22Rv1 (cell line): ENCODE measurements at regions not wholly inside any gene's neighbourhood (a gene's known extent, or its start where the extent isn't known, plus 50 kb on each side); places are given as distances from the start of the nearest gene placed in this dataset.

Source experiments
- H3K27ac ChIP-seq: fragments of 450-650 bp; 2 replicates; pipeline ENCODE4 v1.5.1; 2017
- ZFX ChIP-seq: fragments of 450-650 bp; IDR thresholded peaks from 2 replicates; pipeline ENCODE4 v1.6.1; 2017; ENCODE audit warnings: antibody characterized with exemption, borderline replicate concordance
- TF ChIP-seq, protein P1 (sequence below): fragments of 450-650 bp; IDR thresholded peaks from 2 replicates; pipeline ENCODE4 v1.5.1; 2017; ENCODE audit warnings: mild to moderate bottlenecking

DNA sequence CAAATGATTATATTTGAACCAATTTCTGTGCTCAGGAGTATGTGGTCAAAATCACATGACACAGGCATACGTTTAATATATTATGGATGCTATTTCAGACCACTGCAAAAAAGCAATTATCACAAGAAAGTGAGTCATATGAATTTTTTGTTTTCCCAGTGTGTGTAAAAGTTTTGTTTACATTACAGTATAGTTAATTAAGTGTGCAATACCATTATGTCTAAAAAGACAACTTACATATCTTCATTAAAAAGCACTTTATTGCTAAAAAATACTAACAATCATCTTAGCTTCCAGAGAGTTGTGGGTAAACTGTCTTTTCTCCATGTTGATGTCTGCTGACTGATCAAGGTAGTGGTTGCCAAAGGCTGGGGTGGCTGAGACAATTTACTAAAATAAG lies 347.2 kb upstream of the PCDH9 start:
- TF ChIP-seq, protein P1, sequence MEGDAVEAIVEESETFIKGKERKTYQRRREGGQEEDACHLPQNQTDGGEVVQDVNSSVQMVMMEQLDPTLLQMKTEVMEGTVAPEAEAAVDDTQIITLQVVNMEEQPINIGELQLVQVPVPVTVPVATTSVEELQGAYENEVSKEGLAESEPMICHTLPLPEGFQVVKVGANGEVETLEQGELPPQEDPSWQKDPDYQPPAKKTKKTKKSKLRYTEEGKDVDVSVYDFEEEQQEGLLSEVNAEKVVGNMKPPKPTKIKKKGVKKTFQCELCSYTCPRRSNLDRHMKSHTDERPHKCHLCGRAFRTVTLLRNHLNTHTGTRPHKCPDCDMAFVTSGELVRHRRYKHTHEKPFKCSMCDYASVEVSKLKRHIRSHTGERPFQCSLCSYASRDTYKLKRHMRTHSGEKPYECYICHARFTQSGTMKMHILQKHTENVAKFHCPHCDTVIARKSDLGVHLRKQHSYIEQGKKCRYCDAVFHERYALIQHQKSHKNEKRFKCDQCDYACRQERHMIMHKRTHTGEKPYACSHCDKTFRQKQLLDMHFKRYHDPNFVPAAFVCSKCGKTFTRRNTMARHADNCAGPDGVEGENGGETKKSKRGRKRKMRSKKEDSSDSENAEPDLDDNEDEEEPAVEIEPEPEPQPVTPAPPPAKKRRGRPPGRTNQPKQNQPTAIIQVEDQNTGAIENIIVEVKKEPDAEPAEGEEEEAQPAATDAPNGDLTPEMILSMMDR = no peak
- H3K27ac ChIP-seq = no peak overlapping the region

DNA sequence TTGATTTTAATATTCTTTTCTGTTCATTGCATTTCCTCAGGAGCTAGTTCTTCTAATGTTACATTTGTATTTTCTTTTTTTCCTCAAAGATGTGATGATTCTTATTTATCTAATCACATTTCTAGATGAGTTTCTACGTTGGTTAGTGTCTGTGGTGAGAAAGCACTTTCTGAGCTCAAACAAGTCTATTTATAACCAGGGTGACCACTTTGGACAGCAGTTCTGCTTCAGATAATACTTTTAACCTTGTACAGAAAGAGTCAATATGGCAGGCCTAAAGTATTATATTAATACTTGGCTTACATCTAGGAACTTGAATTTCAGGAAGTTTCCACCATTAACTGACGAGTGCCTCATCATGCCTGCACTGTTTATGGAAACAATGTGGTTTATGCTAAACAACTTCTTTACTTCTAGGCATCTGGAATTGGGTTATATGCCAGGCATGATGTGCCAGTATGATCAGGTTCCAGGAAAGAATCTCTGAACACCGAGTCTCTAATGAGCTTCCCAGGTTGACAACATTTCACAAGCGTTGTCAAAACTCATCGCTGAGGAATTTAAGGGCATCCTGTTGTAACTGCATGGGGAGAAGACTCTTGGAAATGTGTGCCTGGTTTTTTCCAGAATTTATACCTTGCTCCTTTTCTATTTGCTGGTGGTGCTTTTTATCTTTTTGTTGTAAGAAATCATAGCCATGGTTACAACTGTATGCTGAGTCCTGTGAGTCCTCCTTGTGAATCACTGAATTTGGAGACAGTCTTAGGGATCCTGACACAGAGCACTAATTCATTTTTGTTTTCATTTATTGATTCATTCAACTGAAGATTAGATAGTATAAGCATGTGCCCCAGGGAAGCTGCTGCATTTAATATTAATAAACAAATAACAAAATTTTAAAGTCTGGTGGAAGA lies 344.4 kb upstream of the PCDH9 start:
- TF ChIP-seq, protein P1 = no peak
- no peak for TF ChIP-seq ZFX
- H3K27ac ChIP-seq = no peak overlapping the region

DNA sequence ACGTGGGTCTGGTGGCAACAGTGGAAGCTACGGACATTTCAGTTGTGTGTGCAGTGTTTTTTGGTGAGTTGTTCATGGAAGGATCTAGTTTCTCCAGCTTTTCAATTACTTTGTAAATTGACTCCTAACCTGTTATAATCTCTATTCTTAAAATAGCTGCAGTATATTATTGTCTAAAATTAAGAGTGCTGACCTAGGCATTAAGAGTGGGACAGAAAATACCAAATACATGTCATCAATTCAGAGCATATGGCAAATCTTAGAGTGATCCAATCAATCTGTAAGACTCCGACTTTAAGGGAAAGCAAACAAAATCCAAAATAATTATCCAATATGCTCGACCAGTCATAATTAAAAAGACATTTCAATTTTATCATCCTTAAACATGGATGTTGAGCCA lies 338.1 kb upstream of the PCDH9 start:
- TF ChIP-seq, protein P1 = no peak
- no peak for TF ChIP-seq ZFX

DNA sequence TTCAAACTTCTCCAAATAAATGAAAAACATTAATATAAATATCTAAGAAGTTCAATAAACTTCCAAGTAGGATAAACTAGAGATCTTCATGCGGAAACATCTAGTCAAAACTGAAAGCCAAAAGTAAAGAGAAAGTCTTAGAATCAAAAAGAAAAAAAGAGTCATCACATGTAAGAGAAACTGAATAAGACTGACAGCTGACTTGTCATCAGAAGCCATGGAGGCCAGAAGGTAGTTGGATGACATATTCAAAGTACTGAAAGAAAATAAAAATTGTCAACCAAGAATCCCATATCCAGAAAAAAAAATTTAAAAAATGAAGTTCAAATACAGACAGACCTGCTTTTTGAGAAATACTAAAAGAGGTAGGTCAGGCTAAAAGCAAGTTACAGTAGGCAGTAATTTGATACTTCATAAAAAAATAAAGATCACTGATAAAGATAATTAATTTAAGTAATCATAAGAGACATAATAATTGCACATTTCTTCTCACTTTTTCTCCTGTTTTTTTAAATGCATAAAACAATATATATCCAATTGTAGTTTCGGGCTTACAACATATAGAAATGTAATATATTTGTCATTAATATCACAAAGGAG lies 327.6 kb upstream of the PCDH9 start:
- no peak overlapping the region for H3K27ac ChIP-seq

More for the DNA sequence above, 338.1 kb upstream of the PCDH9 start:
- no peak overlapping the region for H3K27ac ChIP-seq

DNA sequence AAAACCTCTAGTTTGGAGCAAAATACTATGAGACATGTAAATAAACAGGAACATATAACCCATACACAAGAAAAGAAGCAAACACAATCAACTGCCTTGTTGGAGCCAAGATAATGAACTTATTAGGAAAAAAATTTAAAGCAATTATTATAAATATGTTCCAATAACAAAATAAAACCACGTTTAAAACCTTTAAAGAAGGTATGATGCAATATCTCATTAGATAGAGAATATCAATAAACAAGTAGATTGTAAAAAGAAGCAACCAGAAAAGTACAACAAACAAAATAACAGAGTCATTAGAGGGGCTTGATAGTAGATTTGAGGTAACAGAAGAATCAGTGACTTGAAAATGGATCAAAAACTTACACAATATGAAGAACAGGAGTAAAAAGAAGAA lies 327.0 kb upstream of the PCDH9 start:
- no peak overlapping the region for H3K27ac ChIP-seq
- TF ChIP-seq ZFX = no peak
- TF ChIP-seq, protein P1 = no peak

More for the DNA sequence above, 327.6 kb upstream of the PCDH9 start:
- TF ChIP-seq, protein P1 = no peak

DNA sequence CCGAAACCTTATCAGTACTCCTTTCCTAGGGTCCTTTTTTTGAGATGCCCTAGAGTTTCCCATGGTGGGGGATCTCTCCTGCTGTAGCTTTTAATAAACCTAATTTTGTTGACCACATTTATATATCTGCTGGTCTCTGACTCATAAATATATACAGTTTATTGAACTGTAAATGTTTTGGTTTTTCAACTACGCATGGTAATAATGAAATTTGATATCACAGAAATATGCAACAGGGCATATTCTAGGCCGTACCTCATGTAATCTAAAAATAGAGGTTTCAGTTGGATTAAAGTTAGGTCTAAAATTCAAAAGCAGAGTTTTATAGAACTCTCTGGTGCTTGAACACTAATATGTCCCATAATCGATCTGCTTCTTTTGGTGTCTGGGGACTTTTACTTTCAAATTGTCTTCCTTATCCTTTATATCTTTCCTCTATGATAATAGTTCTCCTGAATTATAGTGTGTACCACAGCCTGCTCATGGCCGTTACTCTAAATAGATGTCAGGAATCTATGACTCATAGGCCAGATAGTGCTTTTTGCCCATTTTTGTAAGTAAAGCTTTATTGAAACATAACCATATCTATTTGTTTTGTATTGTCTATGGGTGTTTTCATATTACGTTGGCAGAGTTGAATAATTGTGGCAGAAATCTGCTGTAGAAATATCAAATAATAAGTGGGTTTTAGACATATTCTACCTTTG lies 324.8 kb upstream of the PCDH9 start:
- no peak for TF ChIP-seq ZFX
- TF ChIP-seq, protein P1 = no peak
- H3K27ac ChIP-seq = no peak overlapping the region

DNA sequence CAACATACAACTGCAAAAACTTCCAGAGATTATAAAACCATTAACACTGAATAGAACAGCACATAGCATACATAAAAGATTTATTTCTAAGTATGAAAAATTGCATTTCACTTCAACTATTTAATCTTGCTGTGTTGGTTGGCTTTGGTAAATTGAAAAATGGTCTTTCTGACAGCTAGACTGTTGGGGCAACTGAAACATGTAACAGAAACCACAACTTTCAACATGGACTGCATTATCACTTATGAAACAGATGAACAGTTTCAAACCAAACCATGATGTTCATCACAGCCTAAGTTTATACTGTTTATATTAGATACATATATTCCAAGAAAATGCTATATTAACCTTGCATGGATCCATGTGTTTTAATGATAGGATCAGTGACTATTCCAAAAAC lies 324.1 kb upstream of the PCDH9 start:
- TF ChIP-seq, protein P1 = no peak
- no peak for TF ChIP-seq ZFX

More for the DNA sequence above, 324.1 kb upstream of the PCDH9 start:
- H3K27ac ChIP-seq = no peak overlapping the region
